GM12878 (cell line): ENCODE measurements at regions not wholly inside any gene's neighbourhood (a gene's known extent, or its start where the extent isn't known, plus 50 kb on each side); places are given as distances from the start of the nearest gene placed in this dataset.

Experiments
- ATAC-seq: fragments of 200-7000 bp; cut with Tn5 transposase; 3 replicates; pipeline ENCODE4 v1.9.1; 2020; ENCODE audit warnings: mild to moderate bottlenecking, moderate library complexity
- BruUV-seq: library from RNA; stranded (reverse); fragments of 400-500 nt; replicated peaks from 2 replicates; lab custom pipeline; 2021; lab: Mats Ljungman, UMichigan
- CTCF ChIA-PET: fragments of 300-600 bp; sonication (Branson Sonifier 250); formaldehyde crosslinking; extraction: SDS; loops from one replicate; lab custom pipeline; 2021; ENCODE audit warnings: inconsistent platforms; lab: Yijun Ruan, JAX
- POLR2A ChIA-PET: fragments of 350-600 bp; formaldehyde crosslinking; extraction: SDS; loops from one replicate; lab custom pipeline; 2021; ENCODE audit warnings: inconsistent platforms; lab: Charles Lee
- RAD21 ChIA-PET: fragments of 300-600 bp; sonication (Branson Sonifier 250); formaldehyde crosslinking; loops from one replicate; lab custom pipeline; 2023; ENCODE audit warnings: antibody characterized with exemption; ENCODE audit not compliant: unreplicated experiment; lab: Charles Lee
- SMC1A ChIA-PET: fragments of 300-600 bp; sonication (Branson Sonifier 250); formaldehyde crosslinking; loops from one replicate; lab custom pipeline; 2023; ENCODE audit not compliant: unreplicated experiment, uncharacterized antibody; lab: Charles Lee
- DNase-seq: peaks from one replicate; pipeline ENCODE4 v3.0.0-alpha.2; 2011; ENCODE audit warnings: low read depth, low spot score
- FAIRE-seq: peaks from 3 replicates; lab custom pipeline; 2011; peaks lifted over from hg19 to GRCh38; lab: Jason Lieb, UNC
- H2AFZ ChIP-seq: 2 replicates; pipeline ENCODE4 v1.6.0; 2011; ENCODE audit warnings: low read depth, low read length, control low read depth; ENCODE audit not compliant: control insufficient read depth
- H3K27ac ChIP-seq: 2 replicates; pipeline ENCODE4 v1.5.1; 2011; ENCODE audit warnings: control low read depth; ENCODE audit not compliant: control insufficient read depth, insufficient read depth
- H3K27me3 ChIP-seq, 2 experiments: replicated peaks in 1 of 2; 2 replicates each; pipeline versions ENCODE4 v1.6.0 to v1.6.1; 2011; ENCODE audit warnings: low read length in 1 of 2; ENCODE audit not compliant: control insufficient read depth in 2 of 2, insufficient read depth in 2 of 2
- H3K36me3 ChIP-seq, 2 experiments: 2 replicates each; pipeline ENCODE4 v1.5.1; 2011; ENCODE audit warnings: low read length in 1 of 2; ENCODE audit not compliant: control insufficient read depth in 2 of 2, insufficient read depth in 2 of 2
- H3K4me1 ChIP-seq: 2 replicates; pipeline ENCODE4 v1.6.1; 2011; ENCODE audit warnings: mild to moderate bottlenecking, low read length, moderate library complexity, mixed read lengths; ENCODE audit not compliant: control insufficient read depth, insufficient read depth
- H3K4me2 ChIP-seq: 2 replicates; pipeline ENCODE4 v1.6.0; 2011; ENCODE audit warnings: control low read depth; ENCODE audit not compliant: control insufficient read depth, insufficient read depth
- H3K4me3 ChIP-seq: fragments of 200-600 bp; sonication (generic); 2 replicates; pipeline ENCODE4 v1.5.1; 2016
- H3K79me2 ChIP-seq: 2 replicates; pipeline ENCODE4 v1.6.0; 2011; ENCODE audit warnings: low read length; ENCODE audit not compliant: control insufficient read depth, insufficient read depth
- H3K9ac ChIP-seq: 2 replicates; pipeline ENCODE4 v1.8.0; 2011; ENCODE audit warnings: low read length, control low read depth, mixed read lengths; ENCODE audit not compliant: control insufficient read depth, insufficient read depth
- H3K9me3 ChIP-seq: replicated peaks from 3 replicates; pipeline ENCODE4 v1.5.1; 2011; ENCODE audit warnings: mild to moderate bottlenecking, low read length; ENCODE audit not compliant: control insufficient read depth, insufficient read depth
- H4K20me1 ChIP-seq: 2 replicates; pipeline ENCODE4 v1.6.0; 2011; ENCODE audit not compliant: control insufficient read depth, insufficient read depth
- CREM ChIP-seq: IDR thresholded peaks from 2 replicates; pipeline ENCODE4 v1.6.1; 2014; ENCODE audit warnings: antibody characterized with exemption, low read depth
- MAX ChIP-seq: IDR thresholded peaks from 2 replicates; pipeline ENCODE4 v1.6.1; 2012; ENCODE audit warnings: low read depth, low read length, improper control_type of control experiment
- NFYB ChIP-seq: IDR thresholded peaks from 2 replicates; pipeline ENCODE4 v1.6.1; 2011; ENCODE audit warnings: low read depth, mild to moderate bottlenecking, low read length, improper control_type of control experiment, moderate library complexity; ENCODE audit not compliant: insufficient read depth
- PAX5 ChIP-seq: IDR thresholded peaks from 2 replicates; pipeline ENCODE4 v1.6.1; 2011; ENCODE audit warnings: low read depth, low read length, borderline replicate concordance
- SIN3A ChIP-seq: IDR thresholded peaks from 2 replicates; pipeline ENCODE4 v1.6.1; 2012; ENCODE audit warnings: low read depth, low read length, improper control_type of control experiment
- SMAD1 ChIP-seq: fragments of 450-650 bp; IDR thresholded peaks from 2 replicates; pipeline ENCODE4 v1.6.1; 2018; ENCODE audit warnings: mild to moderate bottlenecking, low read depth; ENCODE audit not compliant: partially characterized antibody
- ZBED1 ChIP-seq: IDR thresholded peaks from 2 replicates; pipeline ENCODE4 v1.6.1; 2016; ENCODE audit warnings: borderline replicate concordance
- WGBS: methylation state at CpG from one replicate; pipeline ENCODE4 v1.1.6; 2016; ENCODE audit warnings: low lambda C conversion rate; ENCODE audit not compliant: insufficient replicate concordance, insufficient coverage; ENCODE audit errors: missing lambda C conversion rate; 5-methylcytosine and 5-hydroxymethylcytosine counted together
- in situ Hi-C: fragments of 300-500 bp; cut with MboI; formaldehyde crosslinking; loops from 9 replicates; pipeline ENCODE4 v1.14.3; 2018; ENCODE audit warnings: mixed read lengths
- intact Hi-C: fragments of 100-400 bp; cut with micrococcal nuclease; formaldehyde crosslinking; loops from one replicate; pipeline ENCODE4 v1.14.2; 2022; ENCODE audit not compliant: unreplicated experiment

GRCh38 chr17:79361873-79362771 is 248.7 kb downstream of the RBFOX3 start:
- no peak overlapping the region for H2AFZ ChIP-seq
- FAIRE-seq (no peak), ATAC-seq (no peak), DNase-seq (no peak)
- H3K27me3 ChIP-seq, result peaks cover 0 to 4% of the 10 kb centered on the region in 2 experiments; a peak in 2 of 4 replicates
- no peaks in the 10 kb centered on the region for H4K20me1 ChIP-seq
- intact Hi-C loops (no loop called here), in situ Hi-C loops (no loop called here)
- no peaks in the 10 kb centered on the region for H3K79me2 ChIP-seq
- ChIA-PET CTCF (no interaction called here), RAD21 (no interaction called here), SMC1A (no interaction called here), POLR2A (no interaction called here)
- no peak overlapping the region for H3K27ac ChIP-seq
- 30% methylated on average over 27 of the region's 29 CpGs for WGBS
- H3K9ac ChIP-seq, result no peak overlapping the region
- no peaks in the 10 kb centered on the region for H3K36me3 ChIP-seq
- no peak for TF ChIP-seq PAX5
- no peak for TF ChIP-seq MAX
- no peak for TF ChIP-seq CREM
- TF ChIP-seq NFYB, result no peak
- TF ChIP-seq SIN3A, result no peak
- no peak for TF ChIP-seq SMAD1
- no peak overlapping the region for H3K4me2 ChIP-seq
- no TSS peak for BruUV-seq
- no peaks in the 10 kb centered on the region for H3K4me1 ChIP-seq
- H3K9me3 ChIP-seq, result no peaks in the 10 kb centered on the region
- H3K4me3 ChIP-seq, result no peak overlapping the region

DNA sequence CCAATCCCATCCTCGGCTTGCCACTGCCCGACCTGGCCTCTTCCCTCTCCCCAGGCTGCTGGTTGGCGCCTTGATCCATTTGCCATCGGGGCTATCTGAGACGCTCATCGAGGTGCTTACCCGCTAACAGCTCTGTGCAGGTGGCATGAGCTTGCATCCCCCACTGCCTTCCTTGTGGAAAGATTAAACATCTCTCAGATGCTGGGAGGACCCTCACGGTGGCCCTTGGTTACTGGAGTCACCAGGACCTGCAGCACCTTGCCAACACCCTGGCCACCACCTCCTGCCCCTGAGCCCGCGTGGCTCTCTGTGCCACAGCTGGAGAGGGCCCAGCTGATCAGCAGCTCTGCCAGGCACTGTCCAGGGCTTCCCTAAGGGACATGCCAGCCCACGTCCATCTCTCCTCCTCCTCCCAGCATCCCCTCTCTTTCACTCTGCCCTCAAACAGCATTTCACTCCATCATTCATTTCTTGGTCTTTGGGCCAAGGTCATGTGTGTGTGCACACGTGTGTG is 249.6 kb downstream of the RBFOX3 start:
- no peak for ATAC-seq
- Histone ChIP-seq H2AFZ (no peak overlapping the region), H3K27me3 (peaks cover 0 to 4% of the 10 kb centered on the region in 2 experiments; a peak in 2 of 4 replicates), H4K20me1 (no peaks in the 10 kb centered on the region), H3K36me3 (no peaks in the 10 kb centered on the region), H3K4me1 (no peaks in the 10 kb centered on the region), H3K9ac (no peak overlapping the region), H3K27ac (no peak overlapping the region), H3K4me2 (no peak overlapping the region), H3K9me3 (no peaks in the 10 kb centered on the region), H3K79me2 (no peaks in the 10 kb centered on the region), H3K4me3 (no peak overlapping the region)
- BruUV-seq, result no TSS peak
- in situ Hi-C loops (no loop called here), intact Hi-C loops (no loop called here)
- SMC1A ChIA-PET, result no interaction called here
- CTCF ChIA-PET, result no interaction called here
- POLR2A ChIA-PET, result no interaction called here
- FAIRE-seq, result no peak
- no peak for DNase-seq
- RAD21 ChIA-PET, result no interaction called here
- no peak for TF ChIP-seq ZBED1
- 46% methylated on average over 12 of the region's 12 CpGs for WGBS
